Eye (tissue), 1 donor: ENCODE measurements at regions not wholly inside any gene's neighbourhood (a gene's known extent, or its start where the extent isn't known, plus 50 kb on each side); places are given as distances from the start of the nearest gene placed in this dataset.
A peak's percentile ranks its signal among the peaks of the same experiment; 100 is the strongest.

Experiments used
- DNase-seq: peaks from one replicate; pipeline ENCODE4 v3.0.0-alpha.2; 2015

DNA sequence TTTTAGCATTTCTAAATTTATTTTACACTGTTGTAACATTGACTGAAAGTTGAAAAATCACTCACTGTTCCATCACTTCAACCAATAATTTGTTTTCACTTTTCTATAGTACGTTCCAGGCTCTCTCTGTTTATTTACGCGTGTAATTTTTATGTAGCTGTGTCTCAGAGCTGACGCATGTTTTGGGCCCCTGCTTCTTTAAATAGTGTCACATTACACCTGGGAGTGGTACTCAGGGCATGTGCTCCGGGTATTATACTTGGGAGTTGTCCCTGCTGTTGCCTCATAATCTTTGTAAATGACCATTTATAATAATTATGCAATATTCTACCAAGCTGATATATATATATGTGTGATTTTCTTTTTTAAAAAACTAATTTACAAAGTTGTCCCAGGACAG, 132.8 kb upstream of the CPM start:
- DNase-seq: no peak

DNA sequence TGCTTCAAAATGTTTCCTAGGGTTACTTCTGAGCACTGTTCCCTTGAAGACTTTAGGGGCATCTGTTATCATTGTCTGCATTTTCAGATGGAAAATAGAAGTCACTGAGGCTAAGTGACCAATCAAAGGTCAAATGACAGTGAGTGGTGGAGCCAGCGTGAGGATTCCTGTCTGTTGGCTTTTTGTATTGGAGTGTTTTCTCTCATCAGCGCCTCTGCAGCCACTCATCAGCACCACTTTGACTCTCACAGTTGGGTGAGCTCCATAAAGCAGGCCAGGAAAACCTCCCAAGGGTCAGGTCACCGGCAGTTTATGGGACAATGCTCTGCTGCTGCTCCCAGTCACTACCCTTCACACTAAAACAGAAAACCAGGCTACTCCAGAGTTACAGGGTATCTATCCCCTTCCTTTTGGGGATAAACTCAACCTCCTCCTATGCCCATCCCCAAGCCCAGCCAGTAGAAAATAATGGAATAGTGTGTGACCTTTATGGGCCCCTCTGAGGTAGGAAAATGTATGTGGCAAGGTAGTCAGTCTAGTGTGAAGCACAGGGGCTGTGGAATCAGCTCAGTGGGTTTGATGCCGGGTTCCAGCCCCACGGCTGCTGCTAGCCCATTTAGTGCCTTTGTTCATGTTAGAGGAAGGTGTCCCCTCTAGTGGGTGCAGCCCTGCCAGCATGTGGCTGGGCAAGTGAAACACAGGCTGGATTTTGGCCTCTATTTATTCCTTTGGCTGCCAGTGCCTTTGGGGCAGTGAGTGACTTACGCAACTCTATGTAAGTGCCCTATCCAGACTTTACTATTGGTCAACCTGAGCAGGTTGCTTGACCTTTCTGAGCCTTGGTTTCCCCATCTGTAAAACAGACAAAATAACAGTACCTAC, 133.8 kb upstream of the CPM start:
- peak; percentile 69 for DNase-seq

DNA sequence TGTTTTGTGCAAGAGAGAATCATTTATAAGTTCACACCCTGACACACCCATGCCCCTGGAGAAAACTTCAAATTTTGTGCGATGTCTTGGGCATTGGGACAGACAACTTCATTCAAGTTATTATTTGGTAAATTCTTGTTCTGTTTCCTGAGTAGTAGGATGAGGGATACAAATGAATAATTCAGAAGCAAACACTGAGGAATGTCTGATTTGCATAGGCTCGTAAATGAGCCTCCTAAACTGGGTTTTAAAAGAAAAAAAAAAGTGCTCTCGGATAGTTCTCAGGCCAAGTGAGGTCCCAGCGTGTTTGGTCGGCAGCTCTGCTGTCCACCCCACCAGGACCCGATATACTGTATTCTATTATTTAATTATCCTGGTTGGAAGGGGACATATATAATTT, 134.7 kb upstream of the CPM start:
- no peak for DNase-seq

- no peak for DNase-seq
These were observed 135.5 kb upstream of the CPM start for GRCh38 chr12:69068448-69068847.

- DNase-seq: no peak
These were observed 136.5 kb upstream of the CPM start for GRCh38 chr12:69069479-69069878.

- DNase-seq: peak; percentile 84
These were observed 137.5 kb upstream of the CPM start for GRCh38 chr12:69070319-69071090.

DNA sequence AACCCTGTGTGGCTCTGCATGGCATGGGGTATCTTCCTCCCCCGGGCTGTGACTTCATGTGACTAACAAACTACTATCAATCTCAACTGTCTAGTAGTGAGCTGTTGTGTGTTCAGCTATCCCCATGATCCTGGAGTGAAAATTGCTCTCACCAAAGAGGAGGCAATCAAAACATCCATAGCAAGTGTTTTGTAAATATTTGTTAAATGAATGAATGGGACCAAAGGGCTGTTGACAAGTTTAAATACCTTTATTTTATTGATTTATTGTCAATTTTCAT, 138.1 kb upstream of the CPM start:
- DNase-seq: no peak

GRCh38 chr12:69073035-69073434, 140.1 kb upstream of the CPM start:
- no peak for DNase-seq

GRCh38 chr12:69074556-69075349, 141.8 kb upstream of the CPM start:
- DNase-seq: no peak

- no peak for DNase-seq
These were observed 150.7 kb upstream of the CPM start for GRCh38 chr12:69083689-69084088.

- no peak for DNase-seq
These were observed 151.9 kb upstream of the CPM start for GRCh38 chr12:69084816-69085378.

DNA sequence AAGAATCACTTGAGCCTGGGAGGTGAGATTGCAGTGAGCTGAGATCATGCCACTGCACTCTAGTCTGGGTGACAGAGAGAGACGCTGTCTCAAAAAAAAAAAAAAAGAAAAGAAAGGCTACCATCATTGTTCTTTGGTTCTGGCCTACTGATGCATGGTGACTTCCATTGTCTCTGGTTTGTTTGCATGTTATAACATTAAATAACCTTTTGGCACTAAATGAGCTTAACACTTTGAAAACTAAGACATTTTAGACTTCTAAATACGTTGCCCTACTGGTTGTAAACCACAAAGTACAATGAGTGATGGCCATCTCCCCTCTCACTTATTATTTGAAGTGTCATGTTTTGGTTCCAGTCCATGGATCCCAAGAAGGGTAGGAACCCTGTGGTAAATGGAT, 152.9 kb upstream of the CPM start:
- DNase-seq: no peak

- DNase-seq: no peak
These were observed 151.4 kb upstream of the CPSF6 start for GRCh38 chr12:69087986-69088385.

DNA sequence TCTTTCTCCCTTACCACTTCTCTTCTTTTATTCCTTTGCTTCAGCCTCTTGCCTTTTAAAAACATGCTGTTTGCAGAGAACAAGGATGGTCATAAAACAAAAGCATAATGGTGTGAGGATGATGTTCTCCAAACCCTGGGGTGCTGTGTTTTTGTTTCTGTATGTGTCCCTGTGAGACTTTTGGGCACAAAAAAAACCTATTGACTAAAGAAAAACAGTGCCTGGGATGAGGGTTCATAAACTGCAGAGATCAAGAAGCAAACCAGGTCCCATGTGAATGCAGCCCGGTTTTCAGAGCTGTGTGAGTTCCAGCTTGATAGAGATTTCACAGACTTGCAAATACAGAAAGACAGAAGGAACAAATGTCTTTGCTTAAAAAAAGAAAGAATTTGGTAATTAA, 148.6 kb upstream of the CPSF6 start:
- DNase-seq: no peak

DNA sequence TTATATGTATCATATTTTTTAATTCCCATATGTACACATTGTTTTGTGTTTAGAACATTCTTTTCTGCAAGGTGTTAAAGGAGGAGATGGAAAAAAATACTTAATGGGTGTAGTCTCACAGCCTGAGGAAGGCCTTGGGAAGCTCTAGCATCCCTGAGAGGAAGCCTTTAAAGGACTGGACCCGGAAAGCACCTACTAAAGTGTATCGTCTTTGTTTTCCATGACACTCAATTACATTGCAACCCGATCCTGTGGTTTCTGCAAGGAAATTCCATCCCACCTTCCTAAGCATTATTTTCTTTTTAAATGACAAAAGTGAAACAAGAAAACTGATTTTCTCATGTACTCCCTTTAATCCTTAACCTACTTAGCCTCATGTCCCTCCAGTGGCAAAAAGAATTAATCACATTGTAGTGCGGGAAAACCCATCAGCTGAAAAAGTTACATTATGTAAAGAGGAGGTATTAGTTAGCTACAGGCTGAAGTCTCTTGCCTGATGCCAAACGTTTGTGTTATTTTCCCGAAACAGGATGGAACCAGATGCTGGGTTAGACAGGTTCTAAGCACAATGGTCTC, 147.8 kb upstream of the CPSF6 start:
- DNase-seq: no peak

GRCh38 chr12:69092137-69092536, 147.2 kb upstream of the CPSF6 start:
- no peak for DNase-seq

- DNase-seq: no peak
These were observed 144.7 kb upstream of the CPSF6 start for GRCh38 chr12:69094606-69095216.

- peak; percentile 12 for DNase-seq
These were observed 143.4 kb upstream of the CPSF6 start for GRCh38 chr12:69095765-69096477.

GRCh38 chr12:69096669-69097335, 142.6 kb upstream of the CPSF6 start:
- DNase-seq: peak; percentile 33

DNA sequence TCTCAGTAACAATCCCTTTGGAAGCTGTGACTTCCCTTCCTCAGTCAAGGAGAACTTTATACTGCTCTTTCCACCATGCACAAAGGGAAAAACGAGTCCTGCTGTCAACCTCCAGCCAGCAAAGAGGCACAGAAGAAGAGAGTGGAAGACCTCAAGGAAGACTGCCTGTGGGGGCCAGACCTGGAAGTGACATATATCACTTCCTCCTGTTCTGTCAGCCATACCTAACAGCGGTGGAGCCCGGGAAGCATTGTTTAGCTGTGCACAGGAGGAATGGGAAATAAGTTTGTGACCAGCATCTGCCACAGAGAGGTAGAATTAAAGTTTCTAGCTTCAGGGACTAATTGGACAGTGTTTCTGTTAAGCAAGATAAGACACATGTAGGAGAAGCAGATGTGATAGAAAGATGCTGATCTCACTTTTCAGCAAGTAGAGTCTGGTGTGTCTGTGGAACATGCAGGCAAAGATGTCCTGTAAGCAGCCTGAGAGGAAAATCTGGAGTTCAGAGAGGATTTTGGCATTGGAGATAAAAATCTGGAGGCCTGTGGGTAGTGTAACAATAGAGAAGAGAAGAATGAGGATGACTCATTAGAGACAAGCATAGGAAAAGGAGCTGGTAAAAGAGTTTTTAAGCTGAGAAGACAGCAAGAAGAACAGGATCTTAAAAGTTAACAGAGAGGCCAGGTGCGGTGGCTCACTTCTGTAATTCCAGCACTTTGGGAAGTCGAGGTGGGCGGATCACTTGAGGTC, 141.6 kb upstream of the CPSF6 start:
- no peak for DNase-seq
